HepG2 (cell line): ENCODE measurements at regions not wholly inside any gene's neighbourhood (a gene's known extent, or its start where the extent isn't known, plus 50 kb on each side); places are given as distances from the start of the nearest gene placed in this dataset.

Source experiments
- ETV5 ChIP-seq: IDR thresholded peaks from 2 replicates; pipeline ENCODE4 v1.6.1; 2018; ENCODE audit warnings: missing biosample characterization, missing genetic modification reagents, inconsistent platforms, borderline replicate concordance
- FOXJ3 ChIP-seq: sonication (generic); formaldehyde crosslinking; IDR thresholded peaks from 2 replicates; pipeline ENCODE4 v1.4.0; 2020; ENCODE audit warnings: missing genetic modification reagents, mild to moderate bottlenecking, borderline replicate concordance
- GLMP ChIP-seq: sonication (generic); formaldehyde crosslinking; IDR thresholded peaks from 2 replicates; pipeline ENCODE4 v1.9.0; 2021; ENCODE audit warnings: missing genetic modification reagents, mild to moderate bottlenecking, borderline replicate concordance
- KMT2A ChIP-seq: sonication (generic); formaldehyde crosslinking; IDR thresholded peaks from 2 replicates; pipeline ENCODE4 v1.4.0; 2020; ENCODE audit warnings: missing genetic modification reagents
- LRRFIP1 ChIP-seq: sonication (generic); formaldehyde crosslinking; conservative IDR thresholded peaks from 2 replicates; pipeline ENCODE4 v1.4.0; 2020; ENCODE audit warnings: missing genetic modification reagents
- NR2F2 ChIP-seq: IDR thresholded peaks from 2 replicates; pipeline ENCODE4 v1.6.1; 2012; ENCODE audit warnings: low read depth, inconsistent platforms, borderline replicate concordance
- PHB2 ChIP-seq: fragments of 450-650 bp; IDR thresholded peaks from 2 replicates; pipeline ENCODE4 v1.6.1; 2018; ENCODE audit not compliant: partially characterized antibody
- PHF20 ChIP-seq: sonication (generic); formaldehyde crosslinking; IDR thresholded peaks from 2 replicates; pipeline ENCODE4 v1.5.0; 2020; ENCODE audit warnings: mild to moderate bottlenecking, missing genetic modification reagents
- REL ChIP-seq: sonication (generic); formaldehyde crosslinking; conservative IDR thresholded peaks from 2 replicates; pipeline ENCODE4 v1.8.0; 2022; ENCODE audit warnings: mild to moderate bottlenecking, missing genetic modification reagents, moderate library complexity
- RERE ChIP-seq: IDR thresholded peaks from 2 replicates; pipeline ENCODE4 v1.6.1; 2016; ENCODE audit warnings: low read depth, missing genetic modification reagents, missing compliant biosample characterization
- TBL1XR1 ChIP-seq: fragments of 150-350 bp; IDR thresholded peaks from 2 replicates; pipeline ENCODE4 v1.6.1; 2014; ENCODE audit warnings: borderline replicate concordance, low read length; ENCODE audit not compliant: partially characterized antibody
- ZNF552 ChIP-seq: sonication (generic); formaldehyde crosslinking; IDR thresholded peaks from 2 replicates; pipeline ENCODE4 v1.9.0; 2022; ENCODE audit warnings: missing genetic modification reagents, mild to moderate bottlenecking, borderline replicate concordance
- ZSCAN5A ChIP-seq: sonication (generic); formaldehyde crosslinking; IDR thresholded peaks from 2 replicates; pipeline ENCODE4 v1.8.0; 2022; ENCODE audit warnings: mild to moderate bottlenecking, missing genetic modification reagents, borderline replicate concordance
- TF ChIP-seq, protein P1 (sequence below): sonication (generic); formaldehyde crosslinking; IDR thresholded peaks from 2 replicates; pipeline ENCODE4 v1.5.1; 2020; ENCODE audit warnings: mild to moderate bottlenecking, moderate library complexity, missing genetic modification reagents
- TF ChIP-seq, protein P2 (sequence below): sonication (generic); formaldehyde crosslinking; IDR thresholded peaks from 2 replicates; pipeline ENCODE4 v1.5.0; 2020; ENCODE audit warnings: missing genetic modification reagents

GRCh38 chr2:42959234-42960001, 167.0 kb upstream of the HAAO start (continued):
- TF ChIP-seq RERE (CRISPR knock-in tag), result 0 out of 2 replicates have a peak, but pooled peaks have one; percentile 33
- no peak; the same call in 1 of the 2 replicates for TF ChIP-seq NR2F2
- TF ChIP-seq ZNF552, result no peak; the same call in 1 of the 2 replicates
- peak; percentile 65; the same call in 1 of the 2 replicates for TF ChIP-seq KMT2A
- TF ChIP-seq, protein P1, sequence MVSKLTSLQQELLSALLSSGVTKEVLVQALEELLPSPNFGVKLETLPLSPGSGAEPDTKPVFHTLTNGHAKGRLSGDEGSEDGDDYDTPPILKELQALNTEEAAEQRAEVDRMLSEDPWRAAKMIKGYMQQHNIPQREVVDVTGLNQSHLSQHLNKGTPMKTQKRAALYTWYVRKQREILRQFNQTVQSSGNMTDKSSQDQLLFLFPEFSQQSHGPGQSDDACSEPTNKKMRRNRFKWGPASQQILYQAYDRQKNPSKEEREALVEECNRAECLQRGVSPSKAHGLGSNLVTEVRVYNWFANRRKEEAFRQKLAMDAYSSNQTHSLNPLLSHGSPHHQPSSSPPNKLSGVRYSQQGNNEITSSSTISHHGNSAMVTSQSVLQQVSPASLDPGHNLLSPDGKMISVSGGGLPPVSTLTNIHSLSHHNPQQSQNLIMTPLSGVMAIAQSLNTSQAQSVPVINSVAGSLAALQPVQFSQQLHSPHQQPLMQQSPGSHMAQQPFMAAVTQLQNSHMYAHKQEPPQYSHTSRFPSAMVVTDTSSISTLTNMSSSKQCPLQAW (CRISPR knock-in tag), result no peak
- no peak for TF ChIP-seq PHF20 (CRISPR knock-in tag)
- no peak for TF ChIP-seq PHB2
- peak; percentile 59; the same call in 1 of the 2 replicates for TF ChIP-seq FOXJ3
- TF ChIP-seq ZSCAN5A (CRISPR knock-in tag), result no peak; the same call in 1 of the 2 replicates
- TF ChIP-seq ETV5 (CRISPR knock-in tag), result peak; percentile 24; the same call in 1 of the 2 replicates
- no peak for TF ChIP-seq GLMP
- TF ChIP-seq TBL1XR1, result no peak
- no peak for TF ChIP-seq LRRFIP1 (CRISPR knock-in tag)
- TF ChIP-seq REL (CRISPR knock-in tag), result peak; percentile 52; the same call in 1 of the 2 replicates
- TF ChIP-seq, protein P2, sequence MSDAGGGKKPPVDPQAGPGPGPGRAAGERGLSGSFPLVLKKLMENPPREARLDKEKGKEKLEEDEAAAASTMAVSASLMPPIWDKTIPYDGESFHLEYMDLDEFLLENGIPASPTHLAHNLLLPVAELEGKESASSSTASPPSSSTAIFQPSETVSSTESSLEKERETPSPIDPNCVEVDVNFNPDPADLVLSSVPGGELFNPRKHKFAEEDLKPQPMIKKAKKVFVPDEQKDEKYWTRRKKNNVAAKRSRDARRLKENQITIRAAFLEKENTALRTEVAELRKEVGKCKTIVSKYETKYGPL (CRISPR knock-in tag), result no peak
